ENCODE measurements at regions not wholly inside any gene's neighbourhood (a gene's known extent, or its start where the extent isn't known, plus 50 kb on each side); places are given as distances from the start of the nearest gene placed in this dataset.

DNA sequence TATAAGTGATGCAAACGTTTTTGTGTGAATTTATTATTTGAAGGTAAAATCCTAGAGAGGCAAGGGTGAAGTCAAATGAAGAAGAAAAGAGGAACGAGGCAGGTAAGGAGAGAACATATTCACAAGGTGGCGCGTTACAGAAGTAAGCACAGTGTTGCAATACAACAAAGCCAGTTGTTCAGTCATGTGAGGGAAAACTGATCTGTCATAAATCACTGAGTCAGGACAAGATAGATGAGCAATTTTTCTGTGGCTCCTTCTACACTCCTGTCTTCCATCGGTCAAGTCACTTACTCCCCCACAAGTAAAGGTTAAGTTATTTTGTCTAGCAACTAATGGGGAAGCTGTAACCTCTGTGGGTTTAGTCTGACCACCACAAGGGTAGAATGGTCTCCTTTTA is 203.0 kb upstream of the GK2 start:
- TF ChIP-seq, protein P1, sequence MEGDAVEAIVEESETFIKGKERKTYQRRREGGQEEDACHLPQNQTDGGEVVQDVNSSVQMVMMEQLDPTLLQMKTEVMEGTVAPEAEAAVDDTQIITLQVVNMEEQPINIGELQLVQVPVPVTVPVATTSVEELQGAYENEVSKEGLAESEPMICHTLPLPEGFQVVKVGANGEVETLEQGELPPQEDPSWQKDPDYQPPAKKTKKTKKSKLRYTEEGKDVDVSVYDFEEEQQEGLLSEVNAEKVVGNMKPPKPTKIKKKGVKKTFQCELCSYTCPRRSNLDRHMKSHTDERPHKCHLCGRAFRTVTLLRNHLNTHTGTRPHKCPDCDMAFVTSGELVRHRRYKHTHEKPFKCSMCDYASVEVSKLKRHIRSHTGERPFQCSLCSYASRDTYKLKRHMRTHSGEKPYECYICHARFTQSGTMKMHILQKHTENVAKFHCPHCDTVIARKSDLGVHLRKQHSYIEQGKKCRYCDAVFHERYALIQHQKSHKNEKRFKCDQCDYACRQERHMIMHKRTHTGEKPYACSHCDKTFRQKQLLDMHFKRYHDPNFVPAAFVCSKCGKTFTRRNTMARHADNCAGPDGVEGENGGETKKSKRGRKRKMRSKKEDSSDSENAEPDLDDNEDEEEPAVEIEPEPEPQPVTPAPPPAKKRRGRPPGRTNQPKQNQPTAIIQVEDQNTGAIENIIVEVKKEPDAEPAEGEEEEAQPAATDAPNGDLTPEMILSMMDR (IDR thresholded peaks at IDR 0.05): no peak
- TF ChIP-seq POLR2A (IDR thresholded peaks at IDR 0.05): no peak

Data from thyroid gland (tissue), 4 donors.